ENCODE measurements at regions not wholly inside any gene's neighbourhood (a gene's known extent, or its start where the extent isn't known, plus 50 kb on each side); places are given as distances from the start of the nearest gene placed in this dataset.

GRCh38 chr14:104245075-104245474, 106.7 kb downstream of the KIF26A start:
- ATAC-seq = no peak
- no peaks in the 10 kb centered on the region; the same call in 1 of the 2 replicates for H3K4me1 ChIP-seq (ENCODE audit: insufficient read depth)
- no peaks in the 10 kb centered on the region for H3K27me3 ChIP-seq (ENCODE audit: insufficient read depth)
- no peak overlapping the region for H3K4me3 ChIP-seq
- H3K36me3 ChIP-seq (ENCODE audit: insufficient read depth) = no peaks in the 10 kb centered on the region
- H3K36me3 Mint-ChIP-seq (ENCODE audit: low read depth) = peaks cover 2% of the 10 kb centered on the region; the same call in 1 of the 3 replicates
- peaks cover 28% of the 10 kb centered on the region for H3K9me3 Mint-ChIP-seq
- no peaks in the 10 kb centered on the region for H3K79me2 ChIP-seq (replicated peaks; ENCODE audit: insufficient read depth)
- 0 out of 2 replicates have a peak, but pooled peaks cover 3% of the 10 kb centered on the region for H3K9me2 ChIP-seq (ENCODE audit: insufficient read depth)
- no peaks in the 10 kb centered on the region for H3F3A ChIP-seq (replicated peaks; ENCODE audit: low read depth)
- no peak overlapping the region for H3K4me2 ChIP-seq
- TF ChIP-seq ZNF114 (CRISPR knock-in tag; IDR thresholded peaks at IDR 0.05) (no peak), ZNF331 (CRISPR knock-in tag; IDR thresholded peaks at IDR 0.05; ENCODE audit: low read depth) (no peak), EZH2phosphoT487 (IDR thresholded peaks at IDR 0.05; ENCODE audit: unreplicated experiment) (no peak), JUNB (IDR thresholded peaks at IDR 0.05; ENCODE audit: unreplicated experiment) (no peak), CTCF (conservative IDR thresholded peaks at IDR 0.05; ENCODE audit: low read depth in 2 of 2) (no peak), NANOG (IDR thresholded peaks at IDR 0.05; ENCODE audit: borderline replicate concordance) (no peak), REST (IDR thresholded peaks at IDR 0.05; ENCODE audit: unreplicated experiment) (no peak), CREB1 (CRISPR knock-in tag; IDR thresholded peaks at IDR 0.05; ENCODE audit: low read depth) (no peak), STAT1 (IDR thresholded peaks at IDR 0.05; ENCODE audit: unreplicated experiment) (no peak), POLR2AphosphoS5 (IDR thresholded peaks at IDR 0.05; ENCODE audit: low read depth) (no peak), ZNF462 (CRISPR knock-in tag; IDR thresholded peaks at IDR 0.05) (no peak), EZH2 (IDR thresholded peaks at IDR 0.05; ENCODE audit: low read depth, unreplicated experiment) (no peak), ETS1 (IDR thresholded peaks at IDR 0.05) (no peak)
- H3K27ac Mint-ChIP-seq = no peak overlapping the region
- no peak overlapping the region for H3K4me3 Mint-ChIP-seq
- no peak overlapping the region for H3K27ac ChIP-seq (ENCODE audit: low read depth)
- H2AFZ ChIP-seq = no peak overlapping the region
- DNase-seq (ENCODE audit: low spot score) = no peak
- H3K4me1 Mint-ChIP-seq = peaks cover 7% of the 10 kb centered on the region
- H3K27me3 Mint-ChIP-seq (ENCODE audit: insufficient read depth, low read depth, poor library complexity) = peaks cover 8% of the 10 kb centered on the region
- no peaks in the 10 kb centered on the region for H4K20me1 ChIP-seq (replicated peaks; ENCODE audit: insufficient read depth)

All from GM23338 (cell line).